DMS114 treated with DMSO at 0.1 percent for 48 hours (cell line): ENCODE measurements at regions not wholly inside any gene's neighbourhood (a gene's known extent, or its start where the extent isn't known, plus 50 kb on each side); places are given as distances from the start of the nearest gene placed in this dataset.

Source experiments
- DNase-seq: peaks from one replicate; lab custom pipeline; 2025; ENCODE audit not compliant: unreplicated experiment; lab: John Stamatoyannopoulos, UW

DNA sequence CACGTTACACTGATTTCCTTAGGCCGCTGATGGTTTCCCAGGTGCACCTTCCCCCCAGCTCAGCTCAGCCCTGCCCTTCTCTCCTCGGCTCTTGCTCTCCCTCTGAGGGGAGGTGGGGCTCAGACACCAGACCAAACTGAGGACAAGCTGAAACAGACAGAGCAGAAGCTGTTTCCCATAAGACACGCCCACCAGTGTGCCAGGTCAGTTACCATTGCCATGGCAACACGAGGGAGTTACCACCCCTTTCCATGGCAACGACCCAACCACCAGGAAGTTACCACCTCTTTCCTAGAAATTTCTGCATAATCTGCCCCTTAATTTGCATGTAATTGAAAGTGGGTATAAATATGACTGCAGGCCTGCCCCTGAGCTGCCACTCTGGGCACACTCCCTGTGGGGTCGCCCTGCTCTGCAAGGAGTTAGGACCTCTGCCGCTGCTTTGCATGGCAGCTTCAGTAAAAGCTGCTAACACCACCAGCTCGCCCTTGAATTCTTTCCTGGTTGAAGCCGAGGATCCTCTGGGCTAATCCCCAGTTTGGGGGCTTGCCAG, 120.9 kb upstream of the SMIM21 start:
- DNase-seq, result no peak

DNA sequence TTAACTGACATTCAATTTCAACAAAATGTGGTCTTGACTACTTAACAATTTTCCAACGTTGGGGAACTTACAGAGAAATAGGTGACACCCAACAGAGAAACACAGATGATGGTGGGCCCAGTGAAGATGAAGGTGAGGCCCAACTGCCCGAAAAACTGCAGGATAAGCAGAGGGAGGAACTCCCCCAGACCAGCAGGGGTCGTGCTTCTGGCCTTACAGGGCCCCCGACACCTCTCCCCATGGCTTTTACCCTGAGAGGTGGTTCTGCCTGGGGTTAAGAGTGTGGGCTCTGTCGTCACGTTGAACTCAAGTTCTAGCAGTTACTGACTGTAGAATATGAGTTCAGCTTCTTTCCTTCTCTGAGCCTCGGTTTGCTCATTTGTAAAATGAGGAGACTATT, 119.5 kb upstream of the SMIM21 start:
- DNase-seq, result no peak

DNA sequence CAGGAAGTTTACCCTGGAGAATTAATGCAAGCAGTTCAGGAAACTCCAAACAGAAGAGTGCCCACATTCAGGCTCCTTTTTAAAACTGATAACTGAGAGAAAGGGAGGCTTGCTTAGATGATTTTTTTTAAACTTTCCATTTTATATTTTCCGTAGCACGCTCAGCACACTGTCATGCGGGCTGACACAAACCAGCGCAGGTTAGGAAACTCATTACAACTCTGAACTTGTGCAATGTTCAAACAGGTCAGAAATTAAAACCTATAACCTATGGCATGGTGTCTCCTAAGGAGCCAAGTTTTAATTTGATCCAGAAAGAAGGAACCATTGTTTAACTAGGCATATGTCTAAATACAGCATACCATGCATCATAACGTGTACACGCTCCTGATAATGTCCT, 117.7 kb upstream of the SMIM21 start:
- no peak for DNase-seq

DNA sequence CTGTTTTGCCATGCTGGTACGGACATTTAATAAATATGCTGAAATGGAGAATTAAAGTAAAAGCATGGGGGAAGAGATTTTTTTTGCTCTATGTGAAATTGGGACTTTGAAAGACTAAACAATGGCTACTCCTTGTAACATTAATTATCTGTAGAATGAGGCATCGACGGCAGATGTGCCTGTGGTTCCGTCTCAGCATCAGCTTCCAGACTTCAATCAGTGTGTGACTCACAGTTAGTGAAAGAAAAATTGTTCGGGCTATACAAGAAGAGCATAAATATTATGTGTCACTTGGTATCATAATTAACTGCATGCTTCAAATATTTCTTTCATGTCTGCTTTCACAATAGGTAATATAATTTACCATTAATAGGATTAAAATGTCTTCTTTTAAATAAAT, 117.0 kb upstream of the SMIM21 start:
- no peak for DNase-seq

DNA sequence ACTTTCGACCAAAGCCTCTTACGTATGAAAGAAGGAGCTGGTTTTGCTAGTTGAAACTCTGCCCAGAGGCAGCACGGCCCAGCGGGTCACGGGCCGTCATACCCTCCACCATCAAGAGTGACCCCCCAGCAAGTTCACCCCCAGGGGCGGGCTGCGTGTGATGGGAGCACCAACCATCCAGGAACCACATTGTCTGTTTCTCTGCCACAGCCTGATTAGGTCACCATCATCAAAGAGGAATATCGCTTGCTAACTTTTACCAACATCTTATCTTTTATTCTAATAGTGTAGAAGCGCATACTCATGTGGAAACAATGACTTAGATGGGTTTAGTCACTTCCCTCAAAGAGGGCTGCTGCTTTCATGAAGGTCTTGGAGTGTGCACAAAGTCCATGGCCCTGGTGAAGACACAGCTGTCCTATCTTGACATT, 116.6 kb upstream of the SMIM21 start:
- no peak for DNase-seq

DNA sequence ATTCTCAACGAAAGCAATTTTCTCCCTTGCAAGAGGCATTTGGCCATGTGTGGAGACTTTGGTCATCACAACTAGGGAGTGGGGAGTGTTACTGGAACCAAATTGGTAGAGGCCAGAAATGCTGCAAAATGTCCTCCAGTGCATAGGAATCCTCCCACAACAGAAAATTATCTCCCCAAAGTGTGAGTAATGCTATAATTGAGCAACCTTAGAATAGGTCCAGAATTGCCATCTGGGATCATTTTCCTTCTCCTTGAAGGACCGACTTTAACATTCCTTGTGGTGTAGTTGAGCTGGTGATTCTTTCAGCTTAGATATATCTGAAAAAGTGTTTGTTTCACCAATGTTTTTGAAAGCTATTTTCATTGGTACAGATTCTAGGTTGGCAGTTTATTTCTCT, 111.2 kb upstream of the SMIM21 start:
- no peak for DNase-seq

DNA sequence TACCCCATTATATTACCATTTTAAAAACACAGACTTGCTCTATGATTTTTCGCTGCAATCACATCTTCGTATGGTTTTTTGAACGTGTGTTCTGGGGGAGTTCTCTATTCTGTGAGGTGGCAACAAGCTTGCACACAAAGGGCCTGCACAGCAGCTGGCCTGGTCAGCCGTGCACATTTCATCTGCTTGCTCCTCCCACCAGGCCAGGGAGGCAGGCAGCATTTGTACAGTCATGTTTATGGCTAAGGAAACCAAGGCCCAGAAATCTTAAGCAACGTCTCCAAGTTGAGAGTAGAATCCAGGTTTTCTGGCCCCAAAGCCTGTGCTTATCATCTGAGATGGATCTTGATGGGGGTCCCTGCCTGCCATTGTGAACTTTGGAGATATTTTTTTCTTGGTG, 106.4 kb upstream of the SMIM21 start:
- no peak for DNase-seq

DNA sequence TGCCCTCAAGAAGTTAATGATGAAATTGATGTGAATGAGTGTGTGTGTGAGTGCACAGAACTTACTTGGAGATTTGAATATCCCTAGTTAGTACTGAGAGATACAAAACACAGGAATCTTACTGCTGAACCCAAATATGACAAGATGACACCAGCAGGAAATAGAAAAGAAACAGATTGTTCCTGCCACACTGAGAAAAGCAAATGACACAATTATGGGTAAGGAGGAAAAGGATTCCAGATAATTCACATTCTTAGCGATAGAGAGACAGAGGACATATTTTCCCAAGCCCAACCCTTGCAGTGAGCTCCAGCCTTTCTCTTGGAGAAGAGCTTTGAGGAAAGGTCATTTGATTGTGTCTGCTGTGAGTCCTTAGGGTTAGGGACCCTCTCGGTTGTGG, 105.7 kb upstream of the SMIM21 start:
- no peak for DNase-seq

DNA sequence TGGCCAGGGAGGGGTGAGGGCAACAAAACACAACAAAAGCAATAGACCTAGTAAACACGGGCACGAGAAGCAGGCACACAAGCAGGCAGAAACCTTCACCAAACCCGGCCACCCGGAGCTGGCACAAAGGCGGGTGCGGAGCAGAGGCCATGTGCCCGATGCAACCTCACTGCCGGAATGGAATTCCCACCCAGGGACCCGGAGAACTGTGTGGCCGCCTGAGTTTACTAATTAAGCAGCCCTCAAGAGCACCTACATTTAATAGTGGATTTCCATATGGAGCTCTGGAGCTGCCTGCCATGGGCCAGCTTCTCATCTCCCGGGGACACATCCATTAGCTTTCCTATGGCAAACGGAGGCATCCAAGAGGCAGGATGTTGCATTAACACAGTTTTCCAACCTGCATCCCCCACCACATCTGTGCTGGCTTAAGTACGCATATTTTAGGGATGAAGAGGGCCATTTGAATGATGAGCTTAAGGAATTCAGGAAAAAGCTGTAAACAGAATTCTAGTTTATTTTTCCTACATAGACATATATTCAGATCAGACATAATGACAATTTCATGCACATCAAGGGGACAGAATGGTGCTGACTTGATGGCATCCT, 104.5 kb upstream of the SMIM21 start:
- DNase-seq, result no peak

DNA sequence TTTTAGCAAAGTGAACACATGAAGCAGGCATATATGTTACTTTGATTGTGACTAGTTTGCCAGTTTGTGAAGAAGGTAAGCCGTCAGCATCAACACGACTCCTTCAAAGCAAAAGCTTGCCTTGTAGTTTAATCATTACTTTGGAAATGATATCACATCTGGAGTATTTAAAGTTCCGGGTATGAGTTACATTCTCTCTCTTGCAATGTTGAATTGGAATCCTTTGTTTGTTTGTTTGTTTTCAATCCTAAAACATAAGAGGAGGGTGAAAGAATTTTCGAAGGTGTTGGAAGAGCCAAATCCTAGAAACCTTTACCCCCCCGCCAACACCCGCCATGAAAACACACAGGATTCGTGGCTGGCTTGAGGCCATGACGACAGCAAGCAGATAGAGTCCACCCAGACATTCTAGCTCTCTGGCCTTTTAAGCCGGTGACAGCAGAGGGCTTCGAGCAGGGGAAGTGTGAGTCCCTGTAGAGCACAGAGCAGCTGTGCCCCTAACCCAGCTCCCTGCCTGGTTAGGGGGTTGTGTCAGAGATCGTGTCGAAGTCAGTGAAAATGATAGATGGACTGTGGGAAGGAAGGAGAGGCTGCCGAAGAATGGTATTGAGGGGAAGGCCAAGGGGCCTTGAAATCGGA, 103.8 kb upstream of the SMIM21 start:
- DNase-seq, result no peak

DNA sequence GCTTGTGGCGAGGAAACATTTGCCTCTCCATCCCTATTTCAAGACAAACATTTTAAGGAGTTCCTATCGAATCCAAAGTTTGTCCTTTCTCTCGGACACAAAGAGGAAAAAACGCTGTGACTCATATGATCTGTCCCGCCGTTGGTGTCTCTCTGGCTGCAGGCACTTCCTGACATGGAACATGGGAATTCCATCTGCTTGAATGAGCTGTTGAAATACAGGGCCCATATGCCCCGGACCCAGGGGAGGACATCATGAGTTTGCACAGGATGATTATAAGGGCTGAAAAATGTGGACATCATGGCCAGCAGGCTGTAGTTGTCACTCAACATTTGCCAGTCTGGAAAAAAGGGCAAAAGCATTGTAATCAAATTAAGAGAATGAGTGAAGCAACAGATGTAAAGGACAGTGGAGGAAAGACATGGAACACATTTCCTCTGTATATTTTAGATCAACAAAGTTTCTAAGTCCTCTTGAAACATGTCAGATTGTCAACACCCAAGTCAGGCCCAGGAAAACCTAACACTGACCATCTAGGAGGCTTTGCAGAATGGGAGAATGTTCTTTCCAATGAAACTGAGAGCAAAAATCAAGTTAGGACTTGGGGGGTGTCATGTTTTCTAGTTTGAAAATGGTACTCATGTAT, 103.2 kb upstream of the SMIM21 start:
- DNase-seq, result no peak

DNA sequence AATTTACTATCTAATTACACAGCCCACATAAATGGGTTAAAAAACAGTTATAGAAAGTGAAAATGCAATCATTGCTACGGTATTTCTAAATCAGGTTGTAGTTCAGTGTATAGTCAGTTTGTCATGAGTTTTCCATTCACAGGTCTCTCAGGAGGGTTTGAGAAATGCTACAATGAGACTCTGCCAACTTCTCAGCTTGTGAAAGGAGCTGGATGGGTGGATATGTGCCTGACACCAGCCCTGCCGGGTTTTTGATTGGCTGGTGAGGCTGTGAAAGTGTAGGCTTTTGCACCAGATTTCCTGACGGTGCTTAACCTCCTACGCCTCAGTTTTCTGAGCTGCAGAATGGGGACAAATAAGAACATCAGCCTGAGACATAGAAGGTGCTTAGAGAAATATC, 102.6 kb upstream of the SMIM21 start:
- no peak for DNase-seq

DNA sequence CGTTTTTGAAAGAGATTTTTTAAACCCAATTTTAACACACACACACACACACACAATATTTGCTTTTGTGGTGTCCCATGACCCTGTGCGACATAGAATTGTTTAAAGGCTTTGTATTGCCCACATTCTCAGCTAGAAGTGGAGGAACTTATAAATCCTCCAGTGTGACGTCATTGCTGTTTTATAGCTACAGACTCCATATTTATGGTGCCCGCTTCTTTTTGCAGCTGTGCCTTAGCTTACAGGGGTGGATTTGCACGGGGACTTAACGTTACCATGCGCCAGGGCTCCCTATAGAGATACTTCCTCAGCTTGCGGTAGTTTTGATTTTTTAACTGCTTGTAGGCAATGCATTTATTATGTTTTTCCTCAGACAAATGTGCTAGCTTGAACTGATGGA, 101.9 kb upstream of the SMIM21 start:
- DNase-seq, result no peak

DNA sequence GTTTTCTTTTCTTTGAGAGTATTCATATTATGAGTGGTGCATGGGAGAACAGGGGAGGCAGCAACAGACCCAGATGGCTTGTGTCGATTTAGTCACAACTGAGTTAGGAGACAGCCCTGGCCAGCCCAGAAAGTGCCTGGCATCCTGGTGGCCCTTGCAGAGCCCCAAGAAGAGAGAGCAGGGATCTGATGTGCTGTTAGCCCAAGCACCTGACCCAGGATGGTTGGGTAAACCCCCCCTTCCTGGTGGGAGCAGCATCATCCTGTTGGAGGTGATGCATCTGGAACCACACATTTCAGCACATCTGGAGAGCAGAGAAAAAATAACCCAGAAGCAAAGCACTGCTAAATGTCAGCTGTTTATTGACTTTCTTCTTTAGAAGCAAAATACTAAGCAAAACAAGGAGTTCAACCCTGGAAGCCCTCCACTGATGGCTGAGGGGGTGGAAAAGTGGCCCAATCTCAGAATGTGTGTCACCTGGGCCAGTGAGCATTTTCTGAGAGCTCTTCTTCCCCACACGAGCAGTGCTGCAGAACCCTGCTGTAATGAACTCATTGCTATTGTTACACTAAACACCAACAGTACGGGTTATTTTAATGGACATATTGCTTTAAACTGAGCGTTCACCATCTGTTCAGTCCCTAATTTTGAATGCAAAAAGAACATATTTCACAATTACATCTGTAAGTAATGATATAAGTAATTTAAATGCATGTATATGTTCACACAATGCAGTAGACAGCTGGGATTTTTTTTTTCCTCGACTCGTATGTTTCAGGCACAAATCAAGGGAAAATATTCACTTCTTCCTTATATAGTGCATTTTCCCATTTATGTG, 100.6 kb upstream of the SMIM21 start:
- DNase-seq, result no peak

DNA sequence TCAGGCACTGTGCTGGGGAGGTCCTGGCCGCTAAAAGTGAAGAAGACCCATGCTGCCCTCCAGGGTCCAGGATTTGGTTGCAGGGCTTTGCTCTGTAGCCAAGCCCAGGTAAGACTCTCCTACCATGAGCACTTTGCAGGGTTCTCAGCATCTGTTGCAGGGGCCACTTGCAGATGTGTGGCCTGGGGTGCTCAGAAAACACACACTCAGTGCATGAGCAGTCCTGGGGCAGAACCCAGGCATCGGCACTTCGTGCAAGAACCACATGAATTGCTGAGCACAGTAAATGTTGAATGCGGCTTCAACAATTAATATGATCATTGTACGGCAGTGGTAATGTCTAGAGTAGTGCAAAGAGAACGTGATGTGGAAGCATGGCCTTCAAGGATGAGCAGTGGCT, 98.5 kb upstream of the SMIM21 start:
- DNase-seq, result no peak

DNA sequence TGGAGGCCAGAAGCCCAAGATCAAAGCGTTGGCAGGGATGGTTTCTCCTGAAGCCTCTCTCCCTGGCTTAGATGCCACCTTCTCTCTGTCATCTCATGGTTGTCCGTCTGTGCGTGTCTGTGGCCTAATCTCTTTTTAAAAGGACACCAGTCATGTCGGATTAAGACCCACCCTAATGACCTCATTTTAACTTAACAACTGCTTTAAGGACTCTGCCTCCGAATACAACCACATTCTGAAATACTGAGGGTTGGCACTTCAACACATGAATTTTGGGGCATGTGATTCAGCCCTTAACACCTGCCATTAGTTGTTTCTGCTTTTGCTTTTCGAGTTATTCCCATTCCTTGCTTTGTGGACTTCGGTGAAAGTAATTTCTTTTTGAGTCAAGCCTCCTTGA, 97.8 kb upstream of the SMIM21 start:
- DNase-seq, result no peak

DNA sequence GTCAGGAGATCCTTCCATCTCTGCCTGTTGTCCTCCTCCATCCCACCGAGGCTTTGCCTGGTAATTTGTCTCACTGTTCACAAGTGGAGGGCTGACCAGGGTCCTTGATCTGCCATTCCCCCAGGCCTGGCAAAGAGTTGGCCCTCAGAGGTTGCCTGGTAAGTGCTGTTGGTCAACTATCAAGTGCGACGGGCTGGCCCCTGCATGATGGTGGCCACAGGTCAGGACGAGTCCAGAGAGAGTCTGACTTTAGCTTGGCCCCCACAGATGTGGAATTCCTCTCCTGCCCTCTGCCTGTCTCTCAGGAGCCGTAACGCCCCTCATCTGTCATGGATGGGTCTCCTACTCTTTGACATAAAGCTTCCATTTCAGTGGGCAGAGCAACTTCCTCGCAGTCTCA, 97.3 kb upstream of the SMIM21 start:
- no peak for DNase-seq

DNA sequence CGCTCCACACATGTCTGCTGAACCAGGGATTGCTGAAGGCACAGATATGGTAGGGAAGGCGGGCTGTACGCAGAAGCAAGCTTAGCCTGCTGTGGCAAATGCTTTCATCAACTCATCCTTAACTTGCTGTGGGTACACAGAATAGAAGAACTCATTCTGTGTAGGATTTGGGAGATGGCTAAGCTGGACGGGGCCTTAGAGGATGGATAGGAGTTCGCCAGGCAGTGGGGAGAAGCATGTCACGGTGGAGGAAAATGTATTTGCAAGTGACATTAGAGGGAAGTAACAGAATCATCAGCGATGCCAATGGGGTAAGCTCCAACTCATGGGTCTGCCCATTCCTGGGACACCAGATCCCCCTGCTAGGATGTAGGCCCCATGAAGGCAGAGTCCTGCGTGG, 96.7 kb upstream of the SMIM21 start:
- DNase-seq, result no peak

DNA sequence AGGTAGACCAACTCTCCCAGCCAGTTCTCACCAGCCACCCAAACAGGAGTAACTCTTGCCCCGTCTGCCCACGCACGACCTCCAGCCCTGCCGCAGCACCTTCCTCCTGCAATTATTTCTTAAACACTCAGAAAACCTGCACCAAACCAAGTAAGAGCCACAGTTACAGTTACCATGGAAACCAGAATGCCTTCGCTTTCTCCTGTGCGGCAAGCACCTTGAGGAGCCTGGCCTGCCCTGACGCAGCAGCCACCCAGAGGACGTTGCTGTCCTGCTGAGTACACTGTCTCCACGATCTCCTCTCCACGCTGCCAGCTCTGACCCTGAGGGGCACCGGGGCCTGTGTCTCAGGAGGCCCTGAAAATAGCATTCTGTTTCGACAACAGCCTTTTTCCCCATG, 94.3 kb upstream of the SMIM21 start:
- no peak for DNase-seq

DNA sequence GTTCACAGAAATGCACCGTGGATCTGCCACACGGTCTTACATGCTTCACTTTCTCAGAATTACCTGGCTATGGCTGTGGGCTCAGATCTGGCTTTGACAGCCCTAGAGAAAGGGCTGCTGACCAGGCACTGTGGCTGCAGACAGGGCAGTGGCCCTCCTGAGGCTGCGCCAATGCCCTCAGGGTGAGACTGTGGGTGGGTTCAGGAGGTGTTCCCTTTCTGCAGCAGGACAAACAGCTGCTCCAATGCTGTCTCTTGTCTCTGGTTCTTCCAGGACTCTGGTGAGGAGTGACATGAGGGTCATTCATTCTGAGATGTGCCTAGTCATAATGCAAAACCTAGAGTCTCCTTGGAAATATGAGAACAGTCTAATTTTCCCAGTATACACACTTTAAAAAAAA, 90.5 kb upstream of the SMIM21 start:
- DNase-seq, result no peak

DNA sequence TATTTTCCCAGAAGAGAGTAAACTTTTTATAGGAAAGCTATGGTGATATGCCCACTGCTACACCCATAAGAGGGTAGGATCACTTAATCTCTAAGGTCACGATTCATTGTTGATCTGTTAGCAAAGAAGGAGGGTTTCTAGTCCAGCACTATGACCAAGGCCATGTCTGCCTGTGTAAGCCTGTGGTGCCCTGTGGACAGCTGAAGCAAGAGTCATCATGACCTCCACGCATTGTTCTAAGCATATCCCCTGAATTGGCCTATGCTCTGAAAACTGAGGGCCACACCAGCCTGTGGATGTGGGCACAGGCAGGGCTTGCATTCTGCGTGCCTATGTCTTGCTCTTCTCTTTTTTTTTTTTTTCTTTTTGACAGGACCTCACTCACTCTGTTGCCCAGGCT, 89.8 kb upstream of the SMIM21 start:
- DNase-seq, result no peak

DNA sequence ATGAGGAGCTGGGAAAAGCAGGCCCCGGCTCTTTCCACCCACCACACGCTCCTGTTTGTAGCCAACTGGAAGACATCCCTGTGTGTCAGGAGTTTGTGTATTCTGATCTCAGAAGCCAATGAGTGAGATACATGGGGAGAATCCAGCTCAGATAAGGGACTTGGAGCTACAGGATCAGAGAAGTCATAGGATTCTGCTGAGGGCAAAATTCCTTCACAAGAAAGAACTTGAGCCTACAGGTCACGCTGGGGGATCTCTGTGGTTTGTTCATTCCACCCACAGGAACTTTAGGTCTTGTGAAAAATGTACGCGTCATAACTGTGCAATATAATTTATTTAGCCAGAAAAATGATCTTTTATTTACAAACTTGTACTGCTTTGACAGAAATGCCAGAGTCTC, 80.1 kb upstream of the SMIM21 start:
- DNase-seq, result no peak
